Kasumi-1 (cell line): ENCODE measurements at regions not wholly inside any gene's neighbourhood (a gene's known extent, or its start where the extent isn't known, plus 50 kb on each side); places are given as distances from the start of the nearest gene placed in this dataset.
"Not testable (repeated sequence)": the region's sequence is repeated elsewhere in the genome, so short reads cannot be mapped to it uniquely, and the experiment has no call there.

Source experiments
- DNase-seq, 2 experiments: peaks; one replicate each; lab custom pipeline; 2025; lab: John Stamatoyannopoulos, UW

DNA sequence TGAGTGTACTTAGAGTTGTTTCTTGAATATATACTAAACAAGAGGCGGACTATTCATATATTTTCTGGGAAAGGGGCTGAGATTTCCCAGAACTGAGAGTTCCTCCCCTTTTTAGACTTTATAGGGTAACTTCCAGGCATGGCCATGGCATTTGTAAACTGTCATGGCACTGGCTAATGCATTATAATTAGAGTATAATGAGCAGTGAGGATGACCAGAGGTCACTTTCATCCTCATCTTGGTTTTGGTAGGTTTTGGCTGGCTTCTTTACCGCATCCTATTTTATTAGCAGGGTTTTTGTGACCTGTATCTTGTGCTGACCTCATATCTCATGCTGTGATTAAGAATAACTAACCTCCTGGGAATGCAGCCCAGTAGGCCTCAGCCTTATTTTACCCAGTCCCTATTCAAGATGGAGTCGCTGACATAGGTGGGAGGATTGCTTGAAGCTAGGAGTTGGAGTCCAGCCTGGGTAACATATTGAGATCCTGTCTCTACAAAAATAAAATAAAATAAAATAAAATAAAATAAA, 91.4 kb downstream of the MOBP start:
- no peak for DNase-seq

DNA sequence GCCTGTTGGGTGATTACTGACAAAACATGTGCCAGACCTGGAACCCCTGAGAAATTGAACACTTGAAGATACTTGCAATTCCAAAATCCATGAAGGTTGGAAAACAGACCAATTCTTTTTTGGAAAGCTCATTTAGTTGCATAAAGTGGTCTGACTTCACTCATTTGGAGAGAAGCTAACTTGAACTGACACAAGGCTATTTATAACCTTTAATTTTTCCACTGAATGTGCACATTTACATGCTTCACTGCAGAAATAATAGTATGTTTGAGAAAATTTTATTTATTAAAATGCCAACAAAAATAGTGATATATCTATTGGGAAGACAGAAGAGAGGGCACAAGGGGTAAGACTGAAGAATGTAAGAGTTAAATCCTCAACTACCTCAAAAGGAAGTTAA, 92.1 kb downstream of the MOBP start:
- DNase-seq = no peak

DNA sequence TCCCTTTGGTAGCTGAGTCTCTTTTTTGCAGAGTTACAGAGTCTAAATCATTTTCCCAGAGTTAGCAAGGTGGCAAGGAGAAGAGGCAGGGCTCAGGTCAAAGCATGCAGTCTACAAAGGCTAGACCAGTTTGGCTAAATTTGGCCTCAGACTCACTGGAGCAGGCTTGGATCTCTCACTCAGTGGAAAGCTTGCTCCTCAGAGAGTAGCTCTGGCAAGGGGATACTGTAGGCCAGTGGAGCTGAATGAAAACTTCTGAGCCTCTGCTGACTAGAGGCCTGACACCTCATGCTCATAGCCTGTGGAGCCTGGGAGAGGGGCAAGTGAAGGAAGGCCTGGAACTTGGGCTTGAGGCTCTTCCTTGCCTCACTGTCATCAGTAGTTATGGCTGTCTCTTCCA, 101.0 kb downstream of the MOBP start:
- DNase-seq = no peak

DNA sequence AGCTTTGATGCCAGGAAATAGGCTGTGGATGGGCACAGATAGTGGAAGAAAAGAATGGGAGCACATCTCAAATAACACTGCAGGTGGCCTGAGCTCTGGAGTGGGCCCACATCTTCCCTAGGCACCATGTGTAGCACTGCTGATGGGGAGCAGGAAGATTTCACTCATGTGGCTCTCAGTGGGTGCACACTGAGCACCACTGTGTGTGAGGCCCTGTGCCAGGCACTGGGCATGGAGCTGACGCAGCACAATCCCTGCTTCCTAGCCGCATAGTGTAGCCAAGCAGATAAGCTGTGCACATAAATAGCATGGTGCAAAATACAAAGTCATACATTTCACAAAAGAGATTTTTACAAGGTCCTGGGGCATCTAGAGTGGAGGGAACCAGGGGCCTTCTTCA, 101.6 kb downstream of the MOBP start:
- DNase-seq = no peak

DNA sequence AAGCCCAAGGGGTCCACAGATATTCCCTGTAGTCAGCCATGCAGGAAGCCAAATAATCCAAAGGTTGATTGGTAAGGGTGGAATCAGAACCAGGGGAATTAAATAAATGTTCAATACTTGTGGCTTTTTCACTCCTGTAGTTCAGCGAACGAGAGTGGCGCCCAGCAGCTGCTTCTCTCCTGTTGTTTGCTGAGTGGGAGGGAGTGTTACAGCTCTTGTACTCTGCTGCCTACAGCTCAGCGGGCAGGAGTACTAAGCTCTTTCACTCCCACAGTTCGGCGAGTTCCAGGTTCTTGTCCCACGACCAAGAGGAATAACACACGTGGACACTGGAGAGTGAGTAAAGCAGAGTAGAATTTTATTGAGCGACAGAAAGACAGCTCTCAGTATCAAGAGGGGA, 105.9 kb downstream of the MOBP start:
- DNase-seq = no peak

DNA sequence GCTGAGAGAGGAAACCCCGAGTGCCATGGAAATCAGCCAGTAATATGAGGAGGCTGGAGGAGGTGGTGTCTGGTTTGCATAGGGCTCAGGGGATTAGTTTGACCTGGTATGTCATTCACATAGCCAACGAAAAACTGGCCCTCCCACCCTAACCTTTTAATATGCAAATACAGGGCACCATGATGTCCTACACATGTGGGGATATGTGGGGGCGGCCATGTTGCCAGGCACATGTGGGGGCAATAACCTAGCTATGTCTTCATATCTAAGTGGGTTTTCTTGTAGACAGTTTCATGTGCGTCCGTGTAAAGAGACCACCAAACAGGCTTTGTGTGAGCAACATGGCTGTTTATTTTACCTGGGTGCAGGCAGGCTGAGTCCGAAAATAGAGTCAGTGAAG, 110.1 kb downstream of the MOBP start:
- DNase-seq = no peak

DNA sequence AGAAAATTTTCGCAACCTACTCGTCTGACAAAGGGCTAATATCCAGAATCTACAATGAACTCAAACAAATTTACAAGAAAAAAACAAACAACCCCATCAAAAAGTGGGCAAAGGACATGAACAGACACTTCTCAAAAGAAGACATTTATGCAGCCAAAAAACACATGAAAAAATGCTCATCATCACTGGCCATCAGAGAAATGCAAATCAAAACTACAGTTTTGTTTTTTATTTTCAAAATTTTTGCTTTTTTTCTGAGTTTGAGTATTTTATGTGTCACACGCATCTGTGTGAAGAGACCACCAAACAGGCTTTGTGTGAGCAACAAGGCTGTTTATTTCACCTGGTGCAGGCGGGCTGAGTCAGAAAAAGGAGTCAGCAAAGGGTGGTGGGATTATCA, 118.7 kb downstream of the MOBP start:
- not testable (repeated sequence) for DNase-seq

DNA sequence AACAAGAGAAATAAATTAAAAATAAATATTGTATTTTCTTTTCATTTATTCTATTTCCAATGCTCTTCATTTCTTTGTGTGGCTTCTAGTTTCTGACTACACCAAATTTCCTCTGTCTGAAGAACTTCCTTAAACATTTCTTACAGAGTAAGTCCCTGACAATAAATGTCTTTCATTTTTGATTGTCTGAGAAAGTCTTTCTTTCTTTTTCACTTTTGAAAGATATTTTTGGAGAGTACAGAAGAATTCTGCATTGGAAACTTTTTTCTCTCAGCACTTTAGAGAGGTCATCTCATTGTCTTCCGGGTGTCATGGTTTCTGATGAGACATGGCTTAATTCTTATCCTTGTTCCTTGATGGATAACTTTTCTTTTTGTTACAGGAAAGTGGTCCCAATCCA, 119.6 kb downstream of the MOBP start:
- DNase-seq = no peak

DNA sequence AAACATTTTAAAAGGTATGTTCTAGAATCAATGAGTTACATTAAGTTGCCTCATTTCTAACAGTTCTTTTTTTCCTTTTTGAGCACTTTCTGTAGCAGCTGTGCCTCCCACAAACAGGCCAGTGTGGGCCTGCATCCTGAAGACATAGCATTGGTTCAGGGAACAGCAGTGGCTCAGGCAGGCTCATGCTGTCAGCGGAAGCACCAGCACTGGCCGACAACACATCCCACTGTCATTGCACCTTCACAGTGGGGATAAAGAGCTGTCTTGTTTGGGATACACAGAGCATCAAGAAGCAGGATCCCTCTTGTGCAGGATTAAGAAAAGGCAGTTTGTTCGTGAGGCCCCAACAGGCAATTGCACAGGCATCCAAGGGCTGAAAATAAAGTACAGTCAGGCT, 123.3 kb downstream of the MOBP start:
- no peak for DNase-seq

DNA sequence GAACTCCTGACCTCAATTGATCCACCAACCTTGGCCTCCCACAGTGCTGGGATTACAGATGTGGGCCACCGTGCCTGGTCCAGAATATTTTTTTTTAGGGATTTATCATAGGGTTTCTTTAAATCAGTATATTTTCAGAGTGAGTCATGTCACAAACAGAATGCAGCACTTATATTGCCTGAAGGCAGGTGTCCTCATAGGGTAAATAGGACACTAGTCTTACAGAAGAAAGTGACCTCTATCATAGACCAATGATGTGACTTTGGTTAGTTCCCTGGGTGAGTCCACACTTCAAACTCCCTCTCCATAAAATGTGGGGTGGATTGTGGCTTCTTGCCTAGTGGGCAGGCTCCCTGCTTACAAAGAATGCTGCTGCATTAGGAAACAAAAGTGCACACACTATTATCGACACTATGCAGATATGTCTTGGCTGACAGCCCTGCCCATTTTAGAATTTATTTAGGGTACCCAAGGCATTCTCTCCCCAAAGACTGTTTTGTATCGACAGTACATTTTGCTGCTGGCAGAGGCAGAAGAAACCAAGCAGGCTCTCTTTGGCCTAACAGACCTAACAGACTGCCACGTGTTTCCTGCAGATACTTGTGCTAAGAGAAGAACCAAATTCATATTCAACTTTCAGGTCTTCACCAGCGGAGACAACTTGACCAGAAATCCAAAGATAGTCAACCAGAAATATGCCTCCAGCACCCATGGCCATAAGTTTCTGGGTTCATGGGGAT, 125.0 kb downstream of the MOBP start:
- DNase-seq = no peak

DNA sequence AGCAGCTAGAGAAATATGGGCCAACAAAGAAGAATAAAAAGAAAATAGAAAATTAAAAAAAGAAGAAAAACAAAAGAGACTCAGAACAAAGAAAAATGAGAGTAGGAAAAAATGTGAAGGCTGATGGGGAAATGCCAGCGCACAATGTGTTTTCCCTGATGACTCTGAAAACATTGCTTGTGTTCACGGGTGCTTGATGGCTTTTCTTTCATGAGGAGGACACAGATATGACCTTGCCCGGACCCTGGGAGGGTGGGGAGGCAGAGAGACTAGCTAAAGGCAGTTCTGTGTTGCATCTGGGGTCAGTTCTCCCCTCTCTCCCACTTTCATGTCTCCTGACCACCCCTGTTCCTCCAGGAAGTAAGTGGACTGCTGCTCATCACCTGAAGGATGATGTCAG, 125.9 kb downstream of the MOBP start:
- DNase-seq = no peak

DNA sequence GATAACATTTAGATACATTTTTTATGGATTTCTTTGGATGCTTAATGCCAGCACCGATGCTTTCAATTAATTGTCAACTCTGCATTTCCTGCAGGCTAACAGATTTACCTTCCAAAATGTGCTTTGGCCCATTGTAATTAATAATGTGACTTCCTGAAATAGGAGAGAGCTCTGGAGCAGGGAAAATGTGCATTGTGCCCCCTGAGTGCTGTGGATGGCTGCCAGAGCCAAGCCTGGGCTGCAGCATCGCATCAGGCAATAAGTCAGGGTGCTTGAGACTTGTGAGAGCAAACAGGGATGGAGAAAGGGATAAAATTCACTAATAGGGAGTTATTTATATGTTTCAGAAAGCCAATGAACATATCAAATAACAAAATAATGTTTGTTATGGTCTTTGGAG, 133.8 kb downstream of the MOBP start:
- no peak for DNase-seq

DNA sequence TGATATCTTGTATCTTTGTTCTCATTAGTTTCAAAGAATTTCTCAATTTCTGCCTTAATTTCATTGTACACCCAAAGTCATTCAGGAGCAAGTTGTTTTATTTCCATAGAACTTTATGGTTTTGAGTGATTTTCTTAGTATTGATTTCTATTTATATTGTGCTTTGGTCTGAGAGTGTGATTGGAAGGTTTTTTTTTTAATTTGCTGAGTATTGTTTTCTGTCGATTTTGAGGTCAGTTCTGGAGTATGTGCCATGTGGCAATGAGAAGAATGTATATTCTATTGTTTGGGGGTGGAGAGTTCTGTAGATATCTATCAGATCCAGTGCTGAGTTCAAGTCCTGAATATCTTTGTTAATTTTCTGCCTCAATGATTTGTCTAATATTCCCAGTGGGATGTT, 138.4 kb downstream of the MOBP start:
- no peak for DNase-seq

DNA sequence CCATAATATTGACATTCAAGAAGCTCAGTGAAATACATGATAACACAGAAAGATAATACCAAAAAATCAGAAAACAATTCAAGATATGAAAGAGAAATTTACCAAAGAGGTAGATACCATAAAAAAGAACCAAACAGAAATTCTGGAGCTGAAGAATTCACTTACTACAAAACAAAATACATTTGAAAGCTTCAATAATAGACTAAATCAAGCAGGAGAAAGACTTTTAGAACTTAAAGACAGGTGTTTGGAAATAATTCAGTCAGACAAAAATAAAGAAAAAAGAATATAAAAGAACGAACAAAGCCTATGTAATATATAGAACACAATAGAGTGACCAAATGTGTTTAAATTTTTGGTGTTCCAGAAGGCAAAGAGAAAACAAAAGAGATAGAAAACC, 158.7 kb downstream of the MOBP start:
- no peak for DNase-seq

DNA sequence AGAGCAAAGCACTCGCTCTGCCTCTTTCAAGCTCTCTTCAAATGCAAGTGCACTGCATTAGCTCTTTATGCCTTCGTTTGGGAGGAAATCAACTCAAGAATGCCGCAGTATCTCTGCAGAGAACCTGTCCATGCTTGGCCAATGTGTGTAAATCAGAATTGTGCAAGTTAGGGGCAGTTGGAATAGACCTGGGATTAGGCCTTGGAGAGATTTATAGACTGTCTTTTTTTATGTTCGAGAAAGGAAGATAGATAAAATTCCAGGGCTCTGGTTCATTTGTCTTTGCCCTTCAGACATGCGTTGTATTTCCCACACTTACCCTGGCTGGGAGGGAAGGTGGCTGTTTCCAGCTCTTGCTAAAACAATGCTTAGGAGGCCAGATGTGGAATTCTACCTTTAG, 163.7 kb downstream of the MOBP start:
- DNase-seq = no peak

DNA sequence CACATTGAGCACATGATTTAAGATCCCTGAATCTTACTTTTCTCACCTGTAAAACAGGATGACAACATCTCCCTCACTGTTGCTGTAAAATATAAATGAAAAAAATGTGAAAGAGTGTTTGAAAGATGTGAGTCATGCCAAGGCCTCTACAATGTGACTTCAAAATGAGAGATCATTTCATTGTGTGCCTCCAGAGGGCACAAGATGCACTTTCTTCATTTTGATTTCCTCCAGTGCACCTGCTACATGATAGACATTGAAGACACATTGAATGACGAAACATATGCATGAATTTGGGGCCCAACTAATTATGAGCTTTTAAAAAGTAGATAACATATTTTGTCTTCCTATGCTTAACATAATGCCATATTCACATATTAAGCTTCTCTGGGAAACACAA, 170.3 kb downstream of the MOBP start:
- DNase-seq = peak; percentile 1 to 52

DNA sequence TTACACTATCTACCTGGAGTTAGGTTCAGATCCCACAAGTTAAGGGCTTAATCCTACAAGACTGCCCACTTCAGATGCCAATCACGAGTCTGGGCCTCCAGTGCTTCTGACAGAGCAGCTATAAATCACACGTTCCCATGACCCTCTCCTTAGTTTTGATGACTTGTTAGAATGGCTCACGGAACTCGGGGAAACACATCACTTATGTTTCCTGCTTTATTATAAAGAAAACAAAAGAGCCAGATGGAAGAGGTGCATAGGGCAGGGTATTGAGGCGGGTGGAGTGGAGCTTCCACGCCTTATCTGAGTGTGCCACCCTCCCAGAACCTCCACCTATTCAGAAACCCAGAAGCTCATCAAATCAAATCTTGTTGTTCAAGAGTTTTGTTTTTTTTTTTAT, 170.8 kb downstream of the MOBP start:
- DNase-seq = no peak

DNA sequence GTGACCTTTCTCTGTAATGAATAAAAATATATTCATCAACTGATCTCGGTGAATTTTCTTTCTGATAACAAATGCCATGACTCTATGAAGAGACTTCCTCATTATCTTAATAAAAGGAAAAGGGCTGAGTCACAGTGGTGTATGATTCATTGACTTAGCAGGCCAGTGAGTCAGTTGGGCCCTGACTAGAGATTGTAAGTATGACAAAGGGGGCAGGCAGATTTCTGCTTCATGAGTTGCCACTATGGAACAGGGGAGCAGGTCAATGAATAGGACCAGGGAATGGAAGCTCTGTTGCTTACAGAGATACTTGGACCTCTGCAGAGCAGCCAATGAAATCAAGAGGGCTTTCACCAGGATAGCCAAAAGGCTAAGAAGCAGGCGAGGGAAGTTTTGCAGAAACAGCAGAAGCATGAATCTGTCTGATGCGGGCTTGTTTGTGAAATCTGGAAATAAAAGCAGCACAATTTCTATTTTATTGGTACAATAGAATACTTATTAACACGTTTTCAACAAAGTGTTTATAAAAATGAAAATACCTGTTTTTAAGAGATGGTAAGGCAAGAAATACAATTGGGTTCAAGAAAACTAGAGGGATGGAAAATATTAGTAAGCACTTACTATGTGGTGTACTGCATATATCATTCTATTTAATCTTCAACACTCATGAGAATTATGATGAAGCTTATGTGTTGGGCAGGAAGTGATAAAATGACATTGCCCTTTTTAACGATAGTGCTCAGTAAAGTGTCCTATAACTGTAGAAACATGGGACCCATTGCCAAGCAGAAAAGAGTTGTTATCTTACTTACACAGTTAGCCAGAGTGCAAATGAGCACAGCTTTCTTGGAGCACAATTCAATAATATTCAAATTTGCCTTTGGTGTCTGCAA, 169.8 kb upstream of the MYRIP start:
- DNase-seq = peak; percentile 94 to 96

DNA sequence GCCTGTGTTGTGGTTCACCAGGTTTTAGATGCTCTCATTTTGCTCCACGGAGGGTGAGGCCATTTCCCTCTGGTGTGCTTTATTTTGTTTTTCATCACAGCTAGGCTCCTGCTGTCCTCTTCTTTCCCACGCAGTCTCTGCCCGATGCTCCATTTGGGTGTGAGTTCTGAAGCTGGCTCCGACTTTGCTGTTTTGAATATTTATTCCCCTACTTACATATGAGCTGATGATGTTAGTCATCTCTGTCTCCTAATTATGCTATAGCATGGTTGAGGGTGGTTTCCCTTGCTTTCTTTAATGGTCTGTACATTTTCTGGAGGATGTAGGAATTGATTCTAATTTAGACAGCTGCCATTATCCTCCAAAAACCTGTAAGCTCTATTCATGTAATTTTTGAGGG, 168.1 kb upstream of the MYRIP start:
- DNase-seq = no peak

DNA sequence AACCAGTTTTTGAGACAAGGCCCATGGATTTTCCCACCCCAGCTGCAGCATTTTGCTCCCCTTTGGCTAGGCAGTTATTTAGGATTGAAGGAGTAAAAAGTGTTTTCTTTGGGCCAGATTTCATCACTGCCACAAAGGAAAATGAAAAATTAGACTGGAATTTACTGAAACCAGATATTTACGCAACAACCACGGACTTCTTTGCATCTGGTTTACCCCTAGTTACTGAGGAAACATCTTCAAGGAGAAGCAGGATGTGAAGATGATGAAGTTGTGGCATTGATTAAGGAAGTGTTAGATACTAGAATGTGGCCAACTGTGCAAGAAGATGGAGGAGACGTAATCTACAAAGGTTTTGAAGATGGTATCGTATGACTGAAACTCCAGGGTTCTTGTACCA, 165.2 kb upstream of the MYRIP start:
- peak; percentile 56 to 65 for DNase-seq

DNA sequence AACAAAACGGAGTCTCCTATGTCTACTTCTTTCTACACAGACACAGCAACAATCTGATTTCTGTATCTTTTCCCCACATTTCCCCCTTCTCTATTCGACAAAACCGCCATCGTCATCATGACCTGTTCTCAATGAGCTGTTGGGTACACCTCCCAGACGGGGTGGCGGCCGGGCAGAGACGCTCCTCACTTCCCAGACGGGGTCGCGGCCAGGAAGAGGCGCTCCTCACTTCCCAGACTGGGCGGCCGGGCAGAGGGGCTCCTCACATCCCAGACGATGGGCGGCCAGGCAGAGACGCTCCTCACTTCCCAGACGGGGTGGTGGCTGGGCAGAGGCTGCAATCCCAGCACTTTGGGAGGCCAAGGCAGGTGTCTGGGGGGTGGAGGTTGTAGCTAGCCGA, 158.2 kb upstream of the MYRIP start:
- not testable (repeated sequence) for DNase-seq

DNA sequence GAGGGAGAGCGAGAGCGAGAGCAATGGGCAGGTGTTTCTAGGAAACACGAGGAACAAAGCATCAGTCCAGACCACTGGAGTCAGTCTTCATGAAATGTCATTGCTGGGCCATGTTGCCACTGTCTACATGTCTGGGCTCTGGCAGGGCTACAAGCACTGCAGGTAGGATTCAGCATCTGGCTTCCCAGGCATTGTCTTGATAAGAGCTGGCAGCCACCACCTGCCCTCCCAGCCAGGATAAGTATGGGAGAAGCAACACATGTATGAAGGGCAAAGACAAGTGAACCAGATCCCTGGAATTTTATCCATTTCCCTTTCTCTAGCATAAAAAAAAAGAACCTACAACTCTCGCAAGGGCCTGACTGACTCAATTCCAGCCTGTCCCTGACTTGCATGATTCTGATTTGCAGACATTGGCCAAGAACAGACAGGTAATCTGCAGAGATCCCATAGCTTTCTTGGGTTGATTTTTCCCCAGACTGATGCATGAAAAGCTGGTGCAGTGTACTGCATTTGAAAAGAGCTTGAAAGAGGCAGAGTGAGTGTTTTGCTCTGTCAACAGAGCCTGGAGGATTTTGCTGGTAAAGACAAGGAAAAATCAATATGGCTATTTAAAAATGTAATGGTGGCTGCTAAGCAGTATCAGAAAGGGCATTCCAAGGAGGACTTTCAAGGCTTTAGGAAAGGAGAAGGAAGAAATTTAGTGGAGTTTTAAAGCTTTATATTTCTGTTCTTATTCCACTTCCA, 157.2 kb upstream of the MYRIP start:
- DNase-seq = no peak

DNA sequence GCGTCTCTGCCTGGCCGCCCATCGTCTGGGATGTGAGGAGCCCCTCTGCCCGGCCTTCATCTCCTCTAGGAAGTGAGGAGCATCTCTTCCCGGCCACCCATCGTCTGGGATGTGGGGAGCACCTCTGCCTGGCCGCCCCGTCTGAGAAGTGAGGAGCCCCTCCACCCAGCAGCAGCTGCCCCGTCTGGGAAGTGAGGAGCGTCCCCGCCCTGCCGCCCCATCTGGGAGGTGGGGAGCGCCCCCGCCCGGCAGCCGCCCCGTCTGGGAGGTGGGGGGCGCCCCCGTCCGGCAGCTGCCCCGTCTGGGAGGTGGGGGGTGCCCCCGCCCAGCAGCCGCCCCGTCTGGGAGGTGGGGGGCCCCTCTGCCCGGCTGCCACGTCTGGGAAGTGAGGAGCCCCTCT, 153.7 kb upstream of the MYRIP start:
- DNase-seq = not testable (repeated sequence)
